B cell (primary cell): ENCODE measurements at regions not wholly inside any gene's neighbourhood (a gene's known extent, or its start where the extent isn't known, plus 50 kb on each side); places are given as distances from the start of the nearest gene placed in this dataset.

ENCODE experiments used
- ATAC-seq: fragments of 200-7000 bp; cut with Tn5 transposase; one replicate; pipeline ENCODE4 v1.10.0; 2021; ENCODE audit warnings: low read depth, mild to moderate bottlenecking, moderate number of reproducible peaks, moderate library complexity
- CTCF ChIA-PET: fragments of 350-600 bp; sonication (Branson Sonifier 250); formaldehyde crosslinking; loops from one replicate; lab custom pipeline; 2021; ENCODE audit warnings: antibody characterized with exemption, inconsistent platforms; lab: Charles Lee
- POLR2A ChIA-PET: fragments of 350-600 bp; sonication (Branson Sonifier 250); formaldehyde crosslinking; loops from one replicate; lab custom pipeline; 2021; ENCODE audit warnings: antibody characterized with exemption; lab: Charles Lee
- DNase-seq: peaks from one replicate; pipeline ENCODE4 v3.0.0; 2013
- H2AFZ ChIP-seq: 2 replicates; pipeline ENCODE4 v1.6.1; 2012; ENCODE audit warnings: mild to moderate bottlenecking, low read depth, low read length; ENCODE audit not compliant: insufficient read depth, poor library complexity, severe bottlenecking
- H3K27ac ChIP-seq, 2 donors: 1 replicate in 1 of 2; 2 replicates in 1 of 2; pipeline ENCODE4 v1.5.1; 2012 to 2013; ENCODE audit warnings: low read length in 2 of 2, mild to moderate bottlenecking in 2 of 2, moderate library complexity in 1 of 2
- H3K27me3 ChIP-seq, 4 experiments: fragments of 200-600 bp in 1 of 4; sonication (generic) in 1 of 4; replicated peaks in 1 of 4; 1 replicate in 2 of 4; 2 replicates in 2 of 4; pipeline versions ENCODE4 v1.6.1 to v1.7.0; 2013 to 2016; ENCODE audit warnings: low read length in 3 of 4, mild to moderate bottlenecking in 2 of 4, mixed read lengths in 1 of 4, moderate library complexity in 1 of 4; ENCODE audit not compliant: insufficient read depth in 4 of 4, control insufficient read depth in 3 of 4; ENCODE audit errors: control extremely low read depth in 1 of 4
- H3K36me3 ChIP-seq, 2 experiments: replicated peaks in 1 of 2; 1 replicate in 1 of 2; 2 replicates in 1 of 2; pipeline versions ENCODE4 v1.6.1 to v1.7.1; 2013; ENCODE audit warnings: low read length in 1 of 2; ENCODE audit not compliant: insufficient read depth in 2 of 2, control insufficient read depth in 1 of 2; ENCODE audit errors: control extremely low read depth in 1 of 2, extremely low read depth in 1 of 2
- H3K4me1 ChIP-seq, 2 donors: fragments of 200-600 bp in 1 of 2; sonication (generic) in 1 of 2; 1 replicate in 1 of 2; 2 replicates in 1 of 2; pipeline versions ENCODE4 v1.5.1 to v1.6.1; 2013 to 2017; ENCODE audit warnings: low read length in 2 of 2; ENCODE audit not compliant: control insufficient read depth in 2 of 2, insufficient read depth in 2 of 2
- H3K4me2 ChIP-seq: replicated peaks from 2 replicates; pipeline ENCODE3; 2012; ENCODE audit warnings: mild to moderate bottlenecking, low read depth, low read length; ENCODE audit not compliant: poor library complexity, severe bottlenecking
- H3K4me3 ChIP-seq, 5 experiments: fragments of 200-600 bp in 1 of 5; sonication (generic) in 1 of 5; 1 replicate in 3 of 5; 2 replicates in 2 of 5; pipeline versions ENCODE4 v1.5.1 to v1.7.0; 2011 to 2016; ENCODE audit warnings: low read length in 4 of 5, mild to moderate bottlenecking in 4 of 5, low read depth in 2 of 5, control low read depth in 1 of 5, moderate library complexity in 1 of 5; ENCODE audit not compliant: insufficient read depth in 1 of 5; ENCODE audit errors: control extremely low read depth in 1 of 5, extremely low read depth in 1 of 5
- H3K79me2 ChIP-seq: fragments of 200-600 bp; sonication (generic); one replicate; pipeline ENCODE4 v1.6.0; 2016; ENCODE audit warnings: low read length; ENCODE audit not compliant: control insufficient read depth, insufficient read depth
- H3K9ac ChIP-seq: fragments of 200-600 bp; sonication (generic); 2 replicates; pipeline ENCODE4 v1.6.1; 2017; ENCODE audit warnings: mild to moderate bottlenecking, low read length, moderate library complexity
- H3K9me3 ChIP-seq, 3 donors: one replicate each; pipeline versions ENCODE4 v1.6.1 to v1.7.1; 2013; ENCODE audit warnings: low read length in 2 of 3; ENCODE audit not compliant: control insufficient read depth in 2 of 3, insufficient read depth in 1 of 3; ENCODE audit errors: control extremely low read depth in 1 of 3
- H4K20me1 ChIP-seq: 2 replicates; pipeline ENCODE4 v1.6.0; 2012; ENCODE audit warnings: mild to moderate bottlenecking, low read length; ENCODE audit not compliant: insufficient read depth, control insufficient read depth, poor library complexity, severe bottlenecking
- H3K27ac Mint-ChIP-seq: one replicate; pipeline ENCODE4 v1.8.0; 2021; ENCODE audit warnings: mixed read lengths
- H3K27me3 Mint-ChIP-seq: one replicate; pipeline ENCODE4 v1.8.0; 2021; ENCODE audit warnings: mixed read lengths
- H3K4me1 Mint-ChIP-seq: one replicate; pipeline ENCODE4 v1.8.0; 2021; ENCODE audit warnings: mixed read lengths
- H3K4me3 Mint-ChIP-seq: one replicate; pipeline ENCODE4 v1.8.0; 2021; ENCODE audit warnings: mixed read lengths
- H3K9me3 Mint-ChIP-seq: one replicate; pipeline ENCODE4 v1.8.0; 2022; ENCODE audit warnings: mixed read lengths; ENCODE audit not compliant: insufficient read depth
- CTCF ChIP-seq: fragments of 200-600 bp; IDR thresholded peaks from one replicate; pipeline ENCODE4 v1.8.0; 2022; ENCODE audit warnings: antibody characterized with exemption, mild to moderate bottlenecking
- EZH2 ChIP-seq: IDR thresholded peaks from 2 replicates; pipeline ENCODE4 v1.6.1; 2012; ENCODE audit warnings: borderline replicate concordance, low read depth, mild to moderate bottlenecking, moderate library complexity, low read length; ENCODE audit not compliant: insufficient read depth, poor library complexity, severe bottlenecking
- WGBS: methylation state at CpG from one replicate; pipeline ENCODE4 v1.1.5; 2013; ENCODE audit warnings: missing lambda C conversion rate; ENCODE audit not compliant: insufficient coverage; 5-methylcytosine and 5-hydroxymethylcytosine counted together
- intact Hi-C: fragments of 100-400 bp; cut with micrococcal nuclease; formaldehyde crosslinking; loops from one replicate; pipeline ENCODE4 v1.10.0; 2022

GRCh38 chr7:121587435-121587834, 191.3 kb upstream of the FAM3C start:
- no peaks in the 10 kb centered on the region for H3K9me3 Mint-ChIP-seq
- Histone ChIP-seq H3K9ac (no peak overlapping the region), H3K27me3 (peaks cover 0 to 4% (median 0%) of the 10 kb centered on the region in 4 experiments), H3K36me3 (no peaks in the 10 kb centered on the region), H2AFZ (no peak overlapping the region), H3K4me1 (no peaks in the 10 kb centered on the region), H3K27ac (no peak overlapping the region), H3K79me2 (no peaks in the 10 kb centered on the region), H3K9me3 (peaks cover 0 to 5% (median 0%) of the 10 kb centered on the region in 3 donors), H3K4me2 (no peak overlapping the region), H4K20me1 (no peaks in the 10 kb centered on the region), H3K4me3 (no peak overlapping the region)
- DNase-seq (no peak), ATAC-seq (no peak)
- 67% methylated on average over 1 of the region's 5 CpGs for WGBS
- CTCF ChIA-PET: no interaction called here
- no peaks in the 10 kb centered on the region for H3K4me1 Mint-ChIP-seq
- intact Hi-C loops: no loop called here
- H3K4me3 Mint-ChIP-seq: no peak overlapping the region
- peaks cover 17% of the 10 kb centered on the region for H3K27me3 Mint-ChIP-seq
- POLR2A ChIA-PET: no interaction called here
- TF ChIP-seq EZH2 (no peak), CTCF (no peak)
- no peak overlapping the region for H3K27ac Mint-ChIP-seq

GRCh38 chr7:121582258-121582657, 186.2 kb upstream of the FAM3C start:
- no peak overlapping the region for H3K4me2 ChIP-seq
- H3K9me3 ChIP-seq: no peaks in the 10 kb centered on the region
- ChIA-PET CTCF (no interaction called here), POLR2A (no interaction called here)
- no peak overlapping the region for H3K27ac Mint-ChIP-seq
- no peaks in the 10 kb centered on the region for H3K4me1 Mint-ChIP-seq
- peaks cover 0 to 8% (median 2%) of the 10 kb centered on the region in 4 experiments for H3K27me3 ChIP-seq
- ATAC-seq (no peak), DNase-seq (no peak)
- no peaks in the 10 kb centered on the region for H3K9me3 Mint-ChIP-seq
- no peak overlapping the region for H3K27ac ChIP-seq
- H3K36me3 ChIP-seq: no peaks in the 10 kb centered on the region
- no peak overlapping the region for H3K9ac ChIP-seq
- intact Hi-C loops: no loop called here
- H2AFZ ChIP-seq: no peak overlapping the region
- no peaks in the 10 kb centered on the region for H4K20me1 ChIP-seq
- H3K27me3 Mint-ChIP-seq: peaks cover 45% of the 10 kb centered on the region
- H3K4me3 ChIP-seq: no peak overlapping the region
- H3K4me3 Mint-ChIP-seq: no peak overlapping the region
- TF ChIP-seq EZH2 (no peak), CTCF (no peak)
- H3K4me1 ChIP-seq: no peaks in the 10 kb centered on the region
- no peaks in the 10 kb centered on the region for H3K79me2 ChIP-seq
